Smooth muscle cell (in vitro differentiated cells): ENCODE measurements at regions not wholly inside any gene's neighbourhood (a gene's known extent, or its start where the extent isn't known, plus 50 kb on each side); places are given as distances from the start of the nearest gene placed in this dataset.

Experiments used
- DNase-seq: peaks from one replicate; lab custom pipeline; 2025; ENCODE audit not compliant: unreplicated experiment; lab: John Stamatoyannopoulos, UW
- H2AFZ ChIP-seq: fragments of 200-600 bp; sonication (generic); 2 replicates; pipeline ENCODE4 v1.6.0; 2016; ENCODE audit warnings: antibody characterized with exemption, low read depth, mild to moderate bottlenecking
- H3F3A ChIP-seq: fragments of 200-600 bp; sonication (generic); 2 replicates; pipeline ENCODE4 v1.6.0; 2017; ENCODE audit warnings: antibody characterized with exemption, low read depth
- H3K27ac ChIP-seq: fragments of 200-600 bp; sonication (generic); 2 replicates; pipeline ENCODE4 v1.5.1; 2016; ENCODE audit warnings: low read depth, mild to moderate bottlenecking
- H3K27me3 ChIP-seq: fragments of 200-600 bp; sonication (generic); 2 replicates; pipeline ENCODE4 v1.6.1; 2016; ENCODE audit warnings: low read depth, mild to moderate bottlenecking
- H3K36me3 ChIP-seq: fragments of 200-600 bp; sonication (generic); 2 replicates; pipeline ENCODE4 v1.5.1; 2016; ENCODE audit warnings: low read depth
- H3K4me1 ChIP-seq: fragments of 200-600 bp; sonication (generic); 2 replicates; pipeline ENCODE4 v1.5.1; 2016; ENCODE audit warnings: low read depth
- H3K4me2 ChIP-seq: fragments of 200-600 bp; sonication (generic); 2 replicates; pipeline ENCODE4 v1.6.0; 2016; ENCODE audit warnings: mild to moderate bottlenecking
- H3K4me3 ChIP-seq: fragments of 200-600 bp; sonication (generic); 2 replicates; pipeline ENCODE4 v1.5.1; 2016; ENCODE audit warnings: mild to moderate bottlenecking
- H3K79me2 ChIP-seq: fragments of 200-600 bp; sonication (generic); 2 replicates; pipeline ENCODE4 v1.6.0; 2016; ENCODE audit warnings: low read depth, mild to moderate bottlenecking
- H3K9ac ChIP-seq: fragments of 200-600 bp; sonication (generic); 2 replicates; pipeline ENCODE4 v1.6.0; 2016; ENCODE audit warnings: low read depth
- H3K9me3 ChIP-seq: fragments of 200-600 bp; sonication (generic); replicated peaks from 2 replicates; pipeline ENCODE4 v1.5.1; 2016; ENCODE audit warnings: low read depth
- H4K20me1 ChIP-seq: fragments of 200-600 bp; sonication (generic); 2 replicates; pipeline ENCODE4 v1.6.0; 2016; ENCODE audit warnings: low read depth
- WGBS: methylation state at CpG from one replicate; pipeline ENCODE4 v1.1.7; 2016; ENCODE audit warnings: low lambda C conversion rate; 5-methylcytosine and 5-hydroxymethylcytosine counted together
- TF ChIP-seq, protein P1 (sequence below): fragments of 200-600 bp; sonication (generic); IDR thresholded peaks from 2 replicates; pipeline ENCODE4 v1.5.1; 2017; ENCODE audit warnings: borderline replicate concordance, mild to moderate bottlenecking, antibody characterized with exemption; ENCODE audit not compliant: insufficient read depth, poor library complexity, severe bottlenecking

DNA sequence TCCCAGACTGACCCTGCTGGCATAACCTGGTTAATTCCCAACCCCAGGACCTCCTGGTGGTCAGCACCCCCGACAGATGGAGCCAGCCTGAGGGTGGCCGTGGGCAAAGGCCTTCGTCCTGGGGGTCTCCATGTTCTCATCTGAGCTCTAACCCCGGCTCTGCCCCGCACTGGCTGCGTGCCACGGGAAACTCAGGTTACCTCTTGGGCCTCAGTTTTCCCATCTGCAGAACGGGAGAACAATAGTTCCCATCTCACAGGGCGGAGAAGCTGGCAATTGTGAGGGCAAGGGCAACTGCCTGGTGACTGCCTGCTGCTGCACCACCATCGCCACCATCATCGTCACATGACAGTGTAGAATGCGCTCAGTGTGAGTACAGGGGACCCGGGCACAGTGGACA is 77.9 kb downstream of the RFLNA start:
- H3K4me1 ChIP-seq = no peaks in the 10 kb centered on the region
- WGBS = 99% methylated on average over 13 of the region's 13 CpGs
- no peaks in the 10 kb centered on the region for H3K36me3 ChIP-seq

DNA sequence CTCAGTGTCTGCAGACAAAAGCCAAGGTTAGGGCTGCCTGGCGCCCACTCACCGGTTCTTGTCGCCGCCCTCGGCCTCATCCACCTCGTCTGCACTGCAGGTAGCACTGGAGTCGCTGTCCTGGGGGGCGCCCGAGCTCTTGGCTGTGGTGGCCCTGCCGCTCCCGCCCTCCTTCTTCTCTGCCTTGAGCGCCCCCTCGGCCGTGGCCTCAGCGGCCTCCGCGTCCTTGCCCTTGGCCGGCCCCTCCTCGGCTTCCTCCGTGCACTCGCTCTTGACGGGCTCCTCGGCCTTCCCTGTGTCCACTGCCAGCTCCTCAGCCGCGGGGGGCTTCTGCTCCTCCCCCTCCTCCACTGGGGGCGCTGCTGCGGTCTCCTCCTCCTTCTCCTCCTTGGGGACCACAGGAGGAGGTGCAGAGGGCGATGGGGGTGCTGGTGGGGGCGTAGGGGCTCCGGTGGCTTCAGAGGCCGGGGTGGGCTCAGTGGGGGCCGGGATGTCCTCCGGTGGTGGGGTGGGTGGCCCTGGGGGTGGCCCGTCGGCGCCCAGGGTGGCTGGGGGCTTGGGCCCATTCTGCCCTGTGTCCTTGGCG is 77.2 kb downstream of the RFLNA start:
- peaks cover 47% of the 10 kb centered on the region for H3K79me2 ChIP-seq
- 96% methylated on average over 30 of the region's 37 CpGs for WGBS
- TF ChIP-seq, protein P1, sequence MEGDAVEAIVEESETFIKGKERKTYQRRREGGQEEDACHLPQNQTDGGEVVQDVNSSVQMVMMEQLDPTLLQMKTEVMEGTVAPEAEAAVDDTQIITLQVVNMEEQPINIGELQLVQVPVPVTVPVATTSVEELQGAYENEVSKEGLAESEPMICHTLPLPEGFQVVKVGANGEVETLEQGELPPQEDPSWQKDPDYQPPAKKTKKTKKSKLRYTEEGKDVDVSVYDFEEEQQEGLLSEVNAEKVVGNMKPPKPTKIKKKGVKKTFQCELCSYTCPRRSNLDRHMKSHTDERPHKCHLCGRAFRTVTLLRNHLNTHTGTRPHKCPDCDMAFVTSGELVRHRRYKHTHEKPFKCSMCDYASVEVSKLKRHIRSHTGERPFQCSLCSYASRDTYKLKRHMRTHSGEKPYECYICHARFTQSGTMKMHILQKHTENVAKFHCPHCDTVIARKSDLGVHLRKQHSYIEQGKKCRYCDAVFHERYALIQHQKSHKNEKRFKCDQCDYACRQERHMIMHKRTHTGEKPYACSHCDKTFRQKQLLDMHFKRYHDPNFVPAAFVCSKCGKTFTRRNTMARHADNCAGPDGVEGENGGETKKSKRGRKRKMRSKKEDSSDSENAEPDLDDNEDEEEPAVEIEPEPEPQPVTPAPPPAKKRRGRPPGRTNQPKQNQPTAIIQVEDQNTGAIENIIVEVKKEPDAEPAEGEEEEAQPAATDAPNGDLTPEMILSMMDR = no peak

More for the DNA sequence above, 77.9 kb downstream of the RFLNA start:
- Histone ChIP-seq H3K4me3 (no peak overlapping the region), H3K9me3 (no peaks in the 10 kb centered on the region), H3K27ac (no peak overlapping the region), H2AFZ (no peak overlapping the region), H3K27me3 (no peaks in the 10 kb centered on the region), H3K4me2 (no peak overlapping the region), H3K9ac (no peak overlapping the region), H4K20me1 (peaks cover 86% of the 10 kb centered on the region), H3F3A (no peaks in the 10 kb centered on the region), H3K79me2 (peaks cover 45% of the 10 kb centered on the region)
- TF ChIP-seq, protein P1 = no peak
- no peak for DNase-seq

DNA sequence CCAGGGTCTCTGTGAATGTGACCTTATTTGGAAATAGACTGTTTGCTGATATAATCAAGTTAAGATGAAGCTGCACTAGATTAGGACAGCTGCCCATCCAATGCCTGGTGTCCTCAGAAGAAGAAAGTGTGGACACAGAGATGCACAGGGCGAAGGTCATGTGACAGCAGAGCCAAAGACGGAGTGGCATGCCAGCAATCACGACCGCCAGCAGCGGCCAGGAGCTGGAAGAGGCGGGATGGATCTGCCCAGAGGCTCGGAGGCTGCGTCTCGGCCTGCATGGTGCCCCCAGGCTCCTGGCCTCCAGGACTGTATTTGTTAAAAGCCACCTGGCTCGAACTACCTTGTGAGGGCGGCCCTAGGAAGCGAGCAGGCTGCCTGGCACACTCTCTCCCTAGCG is 76.5 kb downstream of the RFLNA start:
- no peak overlapping the region for H3K9ac ChIP-seq
- no peak overlapping the region for H3K4me2 ChIP-seq
- no peak overlapping the region for H3K4me3 ChIP-seq
- WGBS = 95% methylated on average over 13 of the region's 13 CpGs
- H4K20me1 ChIP-seq = peaks cover 87% of the 10 kb centered on the region
- H2AFZ ChIP-seq = no peak overlapping the region
- no peak for DNase-seq
- H3F3A ChIP-seq = no peaks in the 10 kb centered on the region
- H3K9me3 ChIP-seq = no peaks in the 10 kb centered on the region
- peaks cover 47% of the 10 kb centered on the region for H3K79me2 ChIP-seq
- TF ChIP-seq, protein P1 = no peak
- H3K36me3 ChIP-seq = no peaks in the 10 kb centered on the region
- no peaks in the 10 kb centered on the region for H3K27me3 ChIP-seq
- H3K4me1 ChIP-seq = no peaks in the 10 kb centered on the region
- H3K27ac ChIP-seq = no peak overlapping the region

More for the DNA sequence above, 77.2 kb downstream of the RFLNA start:
- Histone ChIP-seq H3K27ac (no peak overlapping the region), H3K4me3 (no peak overlapping the region), H3K4me2 (no peak overlapping the region), H3K27me3 (no peaks in the 10 kb centered on the region), H3K4me1 (no peaks in the 10 kb centered on the region), H2AFZ (no peak overlapping the region), H3K36me3 (no peaks in the 10 kb centered on the region), H3F3A (no peaks in the 10 kb centered on the region), H3K9me3 (no peaks in the 10 kb centered on the region), H4K20me1 (peaks cover 87% of the 10 kb centered on the region), H3K9ac (no peak overlapping the region)
- DNase-seq = no peak

DNA sequence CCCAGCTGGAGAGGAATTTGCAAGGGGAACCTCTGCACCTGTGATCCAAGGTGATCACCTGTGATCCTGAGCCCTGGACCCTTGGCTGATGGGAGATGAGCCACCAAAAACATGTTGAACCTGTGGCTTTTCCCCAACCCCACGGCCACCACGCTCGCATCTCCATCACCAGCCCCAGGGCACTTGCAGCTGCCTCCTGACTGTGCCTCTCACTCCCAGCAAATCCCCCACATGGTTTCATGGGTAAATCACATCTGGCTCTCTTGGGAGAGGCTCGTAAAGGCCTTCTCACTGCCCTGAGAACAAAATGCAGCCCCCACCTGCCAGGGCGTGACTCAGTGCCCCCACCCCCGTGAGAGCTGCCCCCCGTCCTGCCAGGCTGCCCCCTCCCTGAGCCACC is 76.0 kb downstream of the RFLNA start:
- H3K4me2 ChIP-seq = no peak overlapping the region
- peaks cover 88% of the 10 kb centered on the region for H4K20me1 ChIP-seq
- no peak overlapping the region for H3K9ac ChIP-seq
- no peak for DNase-seq
- H3K79me2 ChIP-seq = peaks cover 51% of the 10 kb centered on the region
- H3K4me3 ChIP-seq = no peak overlapping the region
- no peaks in the 10 kb centered on the region for H3K4me1 ChIP-seq
- no peak overlapping the region for H3K27ac ChIP-seq
- no peaks in the 10 kb centered on the region for H3K36me3 ChIP-seq
- TF ChIP-seq, protein P1 = no peak
- H3K9me3 ChIP-seq = no peaks in the 10 kb centered on the region
- no peak overlapping the region for H2AFZ ChIP-seq
- no peaks in the 10 kb centered on the region for H3F3A ChIP-seq
- no peaks in the 10 kb centered on the region for H3K27me3 ChIP-seq
- 93% methylated on average over 7 of the region's 7 CpGs for WGBS
